DOHH2 (cell line): ENCODE measurements at regions not wholly inside any gene's neighbourhood (a gene's known extent, or its start where the extent isn't known, plus 50 kb on each side); places are given as distances from the start of the nearest gene placed in this dataset.

Source experiments
- H3F3A ChIP-seq: fragments of 200-600 bp; sonication (generic), shearing (Covaris generic); 2 replicates; pipeline ENCODE4 v1.6.0; 2016; ENCODE audit warnings: antibody characterized with exemption, mild to moderate bottlenecking; ENCODE audit not compliant: control insufficient read depth, insufficient read depth
- H3K27ac ChIP-seq: fragments of 200-600 bp; sonication (generic); 2 replicates; pipeline ENCODE4 v1.5.1; 2014; ENCODE audit warnings: low read depth, mild to moderate bottlenecking, low read length, moderate library complexity
- H3K27me3 ChIP-seq: fragments of 200-600 bp; sonication (generic); 2 replicates; pipeline ENCODE4 v1.6.1; 2014; ENCODE audit warnings: mild to moderate bottlenecking, low read length, mixed read lengths; ENCODE audit not compliant: control insufficient read depth
- H3K36me3 ChIP-seq: fragments of 200-600 bp; sonication (generic); 2 replicates; pipeline ENCODE4 v1.6.1; 2014; ENCODE audit warnings: mild to moderate bottlenecking, low read length, moderate library complexity, mixed read lengths; ENCODE audit not compliant: control insufficient read depth
- H3K4me1 ChIP-seq: fragments of 200-600 bp; sonication (generic); 2 replicates; pipeline ENCODE4 v1.6.1; 2014; ENCODE audit warnings: mild to moderate bottlenecking, low read length, mixed read lengths; ENCODE audit not compliant: control insufficient read depth
- H3K4me2 ChIP-seq: fragments of 200-600 bp; sonication (generic); 2 replicates; pipeline ENCODE4 v1.6.0; 2014; ENCODE audit warnings: mild to moderate bottlenecking, low read length, moderate library complexity
- H3K4me3 ChIP-seq: fragments of 200-600 bp; sonication (generic); 2 replicates; pipeline ENCODE4 v1.5.1; 2014; ENCODE audit warnings: mild to moderate bottlenecking, low read length, mixed read lengths
- H3K79me2 ChIP-seq: fragments of 200-600 bp; sonication (generic); 2 replicates; pipeline ENCODE4 v1.6.1; 2014; ENCODE audit warnings: mild to moderate bottlenecking, low read length, mixed read lengths; ENCODE audit not compliant: control insufficient read depth
- H3K9me2 ChIP-seq: fragments of 200-600 bp; sonication (generic); replicated peaks from 2 replicates; pipeline ENCODE4 v1.6.1; 2014; ENCODE audit warnings: mild to moderate bottlenecking, low read length, mixed read lengths; ENCODE audit not compliant: control insufficient read depth
- H3K9me3 ChIP-seq: fragments of 200-600 bp; sonication (generic); 2 replicates; pipeline ENCODE4 v1.6.1; 2014; ENCODE audit warnings: antibody characterized with exemption, low read length, mixed read lengths; ENCODE audit not compliant: control insufficient read depth, insufficient read depth
- H4K20me1 ChIP-seq: fragments of 200-600 bp; sonication (generic); 2 replicates; pipeline ENCODE4 v1.6.0; 2014; ENCODE audit warnings: low read depth, mild to moderate bottlenecking, antibody characterized with exemption, low read length, moderate library complexity; ENCODE audit not compliant: control insufficient read depth, insufficient read depth
- CTCF ChIP-seq: fragments of 200-600 bp; sonication (generic); IDR thresholded peaks from one replicate; pipeline ENCODE4 v1.5.1; 2014; ENCODE audit warnings: antibody characterized with exemption, mild to moderate bottlenecking, low read depth, low read length; ENCODE audit not compliant: poor library complexity, severe bottlenecking
- EZH2phosphoT487 ChIP-seq: fragments of 200-600 bp; sonication (generic); IDR thresholded peaks from 2 replicates; pipeline ENCODE4 v1.6.1; 2017; ENCODE audit warnings: borderline replicate concordance, mild to moderate bottlenecking, antibody characterized with exemption, low read length, moderate library complexity, mixed read lengths

GRCh38 chr2:71772510-71773172, 319.3 kb downstream of the DYSF start:
- H3K9me3 ChIP-seq: peaks cover 3% of the 10 kb centered on the region; the same call in 1 of the 2 replicates
- no peaks in the 10 kb centered on the region for H3K79me2 ChIP-seq
- H3K27me3 ChIP-seq: no peaks in the 10 kb centered on the region
- H3F3A ChIP-seq: no peaks in the 10 kb centered on the region
- no peak overlapping the region for H3K27ac ChIP-seq
- no peaks in the 10 kb centered on the region for H4K20me1 ChIP-seq
- no peaks in the 10 kb centered on the region for H3K4me1 ChIP-seq
- no peak for TF ChIP-seq EZH2phosphoT487
- TF ChIP-seq CTCF: no peak
- H3K4me3 ChIP-seq: no peak overlapping the region
- no peak overlapping the region for H3K4me2 ChIP-seq
- no peaks in the 10 kb centered on the region for H3K9me2 ChIP-seq
- no peaks in the 10 kb centered on the region for H3K36me3 ChIP-seq

- Histone ChIP-seq H3K4me1 (no peaks in the 10 kb centered on the region), H3K9me2 (no peaks in the 10 kb centered on the region), H3K4me2 (no peak overlapping the region), H3K4me3 (no peak overlapping the region), H3K27ac (no peak overlapping the region), H3K36me3 (no peaks in the 10 kb centered on the region), H4K20me1 (no peaks in the 10 kb centered on the region), H3F3A (no peaks in the 10 kb centered on the region), H3K9me3 (peaks cover 3% of the 10 kb centered on the region; the same call in 1 of the 2 replicates), H3K79me2 (no peaks in the 10 kb centered on the region), H3K27me3 (no peaks in the 10 kb centered on the region)
- TF ChIP-seq EZH2phosphoT487 (no peak), CTCF (no peak)
These were observed 314.3 kb downstream of the DYSF start for GRCh38 chr2:71767663-71768062.

- no peak overlapping the region for H3K4me2 ChIP-seq
These were observed 305.7 kb downstream of the DYSF start for GRCh38 chr2:71759060-71759459.

More at GRCh38 chr2:71759060-71759459, 305.7 kb downstream of the DYSF start:
- H3F3A ChIP-seq: no peaks in the 10 kb centered on the region
- no peaks in the 10 kb centered on the region for H3K79me2 ChIP-seq
- no peaks in the 10 kb centered on the region for H3K27me3 ChIP-seq
- TF ChIP-seq CTCF: no peak
- TF ChIP-seq EZH2phosphoT487: no peak
- H3K9me3 ChIP-seq: no peaks in the 10 kb centered on the region
- H3K36me3 ChIP-seq: no peaks in the 10 kb centered on the region
- no peaks in the 10 kb centered on the region for H3K4me1 ChIP-seq
- H3K4me3 ChIP-seq: no peak overlapping the region
- H4K20me1 ChIP-seq: no peaks in the 10 kb centered on the region
- H3K27ac ChIP-seq: no peak overlapping the region
- H3K9me2 ChIP-seq: no peaks in the 10 kb centered on the region
